OCI-LY3 (cell line): ENCODE measurements at regions not wholly inside any gene's neighbourhood (a gene's known extent, or its start where the extent isn't known, plus 50 kb on each side); places are given as distances from the start of the nearest gene placed in this dataset.

ENCODE experiments used
- CTCF ChIP-seq: fragments of 200-600, 300-600 bp; sonication (generic); IDR thresholded peaks from 2 replicates; pipeline ENCODE4 v1.5.1; 2014; ENCODE audit warnings: antibody characterized with exemption, low read length, low read depth
- EZH2phosphoT487 ChIP-seq: fragments of 200-600 bp; shearing (Covaris generic); IDR thresholded peaks from 2 replicates; pipeline ENCODE4 v1.6.1; 2018; ENCODE audit warnings: antibody characterized with exemption, mixed run types, low read depth

- no peak for TF ChIP-seq CTCF
- no peak for TF ChIP-seq EZH2phosphoT487
These were observed 232.4 kb downstream of the FOXA2 start for GRCh38 chr20:22352019-22352418.
